Limb (tissue), 2 donors: ENCODE measurements at regions not wholly inside any gene's neighbourhood (a gene's known extent, or its start where the extent isn't known, plus 50 kb on each side); places are given as distances from the start of the nearest gene placed in this dataset.

ENCODE experiments used
- DNase-seq, 2 donors: peaks; one replicate each; pipeline ENCODE4 v3.0.0-alpha.2; 2016; ENCODE audit errors: extremely low spot score in 2 of 2

DNA sequence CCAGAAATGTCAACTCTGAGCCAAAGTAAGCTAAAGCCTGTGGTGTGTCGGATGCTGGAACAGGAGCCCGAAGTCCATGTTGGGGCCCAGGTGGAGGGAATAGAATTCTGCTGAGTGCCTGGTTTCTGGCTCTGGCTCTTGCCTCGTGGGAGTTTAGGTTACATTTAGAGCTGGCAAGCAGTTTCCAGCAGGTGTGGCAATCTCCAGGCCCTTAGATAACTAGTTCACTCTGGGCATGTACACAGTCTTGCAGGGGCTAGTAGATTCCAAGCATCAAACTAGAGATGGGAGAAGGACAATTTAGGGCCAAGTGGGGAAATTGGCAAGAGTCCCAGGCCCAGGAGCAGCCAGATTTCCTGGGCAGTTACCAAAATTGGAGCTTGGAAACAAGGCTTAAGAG is 56.3 kb upstream of the STOX2 start:
- DNase-seq: peak in 1 of 2 donors; percentile 61

DNA sequence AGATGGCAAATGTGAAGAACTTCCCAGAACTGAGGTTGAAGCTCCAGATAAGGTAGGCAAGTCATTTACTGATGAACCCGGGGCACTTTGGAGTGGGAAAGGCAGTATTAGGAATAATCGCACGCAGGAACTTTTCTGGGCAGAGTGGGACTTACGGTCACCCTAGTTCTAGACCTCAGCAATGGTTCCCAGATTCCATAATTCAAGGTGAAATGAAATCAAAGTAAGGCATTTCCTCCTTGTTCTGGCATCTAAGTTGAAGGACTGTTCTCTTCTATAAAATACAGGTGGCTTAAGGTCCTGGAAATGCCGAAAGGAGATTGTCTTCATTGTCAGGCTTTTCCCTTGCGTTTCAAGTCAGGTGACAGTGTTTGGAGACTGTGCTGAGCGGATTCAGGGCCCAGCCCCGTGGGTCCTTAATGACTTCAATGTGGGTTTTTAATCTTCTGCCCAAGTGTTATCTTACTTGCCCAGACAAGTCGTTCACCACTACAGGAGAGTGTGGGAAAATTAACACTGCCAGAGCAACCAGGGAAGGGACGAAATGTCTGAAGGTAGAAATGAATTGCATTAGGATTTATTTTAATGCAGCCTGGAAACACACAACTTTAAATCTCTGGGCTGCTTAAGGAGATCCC is 52.1 kb upstream of the STOX2 start:
- no peak for DNase-seq

DNA sequence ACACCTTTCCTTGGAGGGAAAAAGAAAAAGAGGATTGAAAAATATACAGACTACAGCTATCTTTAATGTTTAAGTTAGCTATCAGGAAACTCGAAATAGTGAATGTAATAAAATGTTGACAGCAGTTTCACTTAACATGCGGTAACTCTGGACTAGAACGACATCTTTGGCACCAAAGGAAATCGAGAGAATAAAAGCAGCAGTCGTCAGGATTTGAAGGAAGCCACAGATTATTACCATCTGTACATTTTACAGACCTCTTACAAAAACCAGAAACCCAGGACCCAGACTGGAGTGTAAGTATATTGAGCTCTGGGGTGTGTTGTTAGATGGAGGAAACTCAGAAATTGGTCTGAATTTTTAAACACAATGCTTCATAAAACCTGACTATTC is 51.6 kb upstream of the STOX2 start:
- no peak for DNase-seq
